SH-SY5Y (cell line): ENCODE measurements at regions not wholly inside any gene's neighbourhood (a gene's known extent, or its start where the extent isn't known, plus 50 kb on each side); places are given as distances from the start of the nearest gene placed in this dataset.

Source experiments
- GATA2 ChIP-seq: IDR thresholded peaks from 2 replicates; pipeline ENCODE4 v1.6.1; 2011; ENCODE audit warnings: mild to moderate bottlenecking, low read depth, low read length
- GATA3 ChIP-seq: IDR thresholded peaks from 2 replicates; pipeline ENCODE4 v1.6.1; 2011; ENCODE audit warnings: low read depth, mild to moderate bottlenecking, low read length, moderate library complexity

DNA sequence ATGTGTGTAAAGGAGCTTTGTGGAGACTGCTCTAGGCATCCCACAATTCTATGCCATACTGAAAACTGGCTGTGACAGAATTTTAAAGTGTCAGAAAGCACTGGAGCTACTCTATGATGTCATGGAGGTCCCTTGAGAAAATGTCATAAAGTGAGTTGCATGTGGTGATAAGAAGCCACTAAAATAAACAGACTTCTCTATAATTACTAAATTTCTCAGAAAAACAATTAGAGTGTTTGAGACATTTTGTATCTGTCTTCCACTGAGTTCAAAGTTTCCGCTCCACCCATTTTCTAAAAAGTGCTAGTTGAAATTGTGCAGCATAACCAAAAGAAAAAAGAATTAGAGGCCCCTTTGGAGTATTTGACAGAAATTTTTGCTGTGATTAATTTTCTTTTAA is 603.9 kb downstream of the KCNJ2 start:
- TF ChIP-seq GATA2 (no peak), GATA3 (no peak)
